Epidermal melanocyte (primary cell): ENCODE measurements at regions not wholly inside any gene's neighbourhood (a gene's known extent, or its start where the extent isn't known, plus 50 kb on each side); places are given as distances from the start of the nearest gene placed in this dataset.
"Not testable (repeated sequence)": the region's sequence is repeated elsewhere in the genome, so short reads cannot be mapped to it uniquely, and the experiment has no call there.

Experiments used
- DNase-seq: peaks from one replicate; pipeline ENCODE4 v3.0.0; 2011; ENCODE audit warnings: low spot score; ENCODE audit not compliant: insufficient read length

- no peak for DNase-seq
Observed at GRCh38 chr5:74534397-74535129, 106.0 kb downstream of the ENC1 start.

DNA sequence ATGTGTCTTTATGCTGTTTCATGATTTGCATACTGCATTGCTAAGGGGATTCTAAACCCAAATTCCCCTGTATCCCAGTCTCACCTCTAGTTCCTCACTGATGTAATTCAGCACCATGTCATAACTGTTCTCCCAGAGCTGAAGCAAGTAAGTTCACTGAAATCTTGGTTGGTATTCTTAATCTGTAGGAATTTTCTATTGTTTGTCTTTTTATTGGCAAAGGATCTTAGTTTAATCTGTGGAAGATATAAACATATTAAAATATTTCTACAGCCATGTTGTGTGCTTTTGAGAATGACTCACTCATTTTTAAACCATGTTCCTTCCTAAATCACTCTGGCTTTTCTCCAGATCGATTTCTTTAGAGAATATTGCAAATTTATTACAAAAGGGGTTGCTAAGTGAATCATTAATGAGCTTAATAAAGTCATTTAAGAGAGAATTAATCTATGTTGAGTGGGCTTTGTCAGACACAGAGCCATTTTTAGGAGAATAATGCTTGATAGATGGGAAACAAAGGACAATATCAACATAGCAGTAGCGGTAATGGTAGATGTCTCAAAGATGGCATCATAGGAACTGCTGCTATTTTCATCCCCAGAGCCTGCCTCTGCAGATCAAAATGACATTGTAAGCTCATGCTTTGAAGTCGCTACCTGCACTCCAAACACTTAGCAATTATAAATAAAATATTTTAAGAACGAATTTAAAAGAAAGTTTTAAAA is 110.0 kb downstream of the ENC1 start:
- no peak for DNase-seq

DNA sequence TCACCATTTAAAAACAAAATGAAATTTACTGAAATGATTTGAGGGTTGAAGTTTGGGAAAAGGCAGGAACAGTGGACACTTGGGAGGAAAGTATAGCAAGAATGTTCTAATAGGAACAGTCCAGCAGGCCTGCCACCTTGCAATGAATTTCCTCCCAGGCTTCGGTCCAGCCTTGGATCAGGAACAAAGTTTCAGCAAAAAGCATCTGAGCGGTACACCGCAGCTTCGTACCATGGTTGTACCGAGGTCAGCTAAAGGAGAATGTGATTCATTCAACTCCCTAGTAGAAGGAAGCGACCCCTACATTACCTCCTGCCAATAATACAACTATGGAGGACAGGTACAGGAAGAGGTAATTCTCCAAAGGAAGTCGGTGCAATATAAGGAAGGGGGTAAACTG is 111.4 kb downstream of the ENC1 start:
- DNase-seq, result no peak

DNA sequence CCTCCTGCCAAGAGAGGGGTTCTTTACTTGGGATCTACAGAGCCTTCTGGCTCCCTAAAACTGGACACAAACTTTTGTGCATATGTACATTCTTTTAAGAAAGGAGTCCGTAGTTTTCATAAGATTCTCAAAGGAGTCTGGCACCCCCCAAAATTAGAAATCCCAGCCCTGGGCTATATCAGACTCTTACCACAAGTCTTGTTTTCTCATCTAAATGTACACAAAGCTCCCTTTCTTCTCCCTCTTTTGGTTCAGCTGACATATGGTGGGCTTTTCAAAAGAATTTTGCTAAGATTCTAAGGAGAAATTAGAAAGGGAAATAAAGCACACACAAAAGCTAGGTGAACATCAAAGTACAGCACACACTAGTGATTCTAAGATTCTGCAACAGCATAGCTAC is 114.4 kb downstream of the ENC1 start:
- DNase-seq, result peak; percentile 58

- DNase-seq, result not testable (repeated sequence)
Observed at GRCh38 chr5:74524767-74525166, 115.8 kb downstream of the ENC1 start.

DNA sequence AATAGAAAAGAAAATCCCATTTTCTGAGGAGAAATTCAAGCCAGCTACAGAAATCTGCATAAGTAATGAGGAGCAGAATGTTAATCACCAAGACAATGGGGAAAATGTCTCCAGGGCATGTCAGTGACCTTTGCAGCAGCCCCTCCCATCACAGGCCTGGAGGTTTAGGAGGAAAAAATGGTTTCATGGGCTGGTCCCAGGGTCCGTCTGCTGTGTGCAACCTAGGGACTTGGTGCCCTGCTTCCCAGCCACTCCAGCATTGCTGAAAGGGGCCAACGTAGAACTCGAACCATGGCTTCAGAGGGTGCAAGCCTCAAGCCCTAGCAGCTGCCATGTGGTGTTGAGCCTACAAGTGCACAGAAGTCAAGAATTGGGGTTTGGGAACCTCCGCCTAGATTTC is 116.8 kb downstream of the ENC1 start:
- DNase-seq, result not testable (repeated sequence)

- not testable (repeated sequence) for DNase-seq
Observed at GRCh38 chr5:74522838-74523237, 117.7 kb downstream of the ENC1 start.

DNA sequence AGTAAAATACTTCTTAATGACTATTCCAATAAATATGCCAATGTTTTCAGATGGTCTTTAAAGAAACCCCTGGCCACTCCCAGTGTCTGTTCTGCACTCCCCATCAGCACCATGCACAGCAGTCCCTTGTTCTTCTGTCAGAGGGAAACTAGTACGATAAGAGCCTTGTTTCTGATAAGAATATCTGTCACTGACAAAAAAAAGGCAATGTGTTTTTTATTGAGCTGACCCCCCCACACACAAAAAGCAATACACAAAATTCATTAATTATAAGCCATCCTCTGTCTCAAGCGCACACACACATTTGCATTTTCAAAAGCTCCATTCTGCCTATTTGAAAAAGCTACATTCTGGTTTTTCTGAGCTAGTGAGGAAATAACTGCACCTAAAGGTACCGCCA is 119.1 kb downstream of the ENC1 start:
- no peak for DNase-seq

DNA sequence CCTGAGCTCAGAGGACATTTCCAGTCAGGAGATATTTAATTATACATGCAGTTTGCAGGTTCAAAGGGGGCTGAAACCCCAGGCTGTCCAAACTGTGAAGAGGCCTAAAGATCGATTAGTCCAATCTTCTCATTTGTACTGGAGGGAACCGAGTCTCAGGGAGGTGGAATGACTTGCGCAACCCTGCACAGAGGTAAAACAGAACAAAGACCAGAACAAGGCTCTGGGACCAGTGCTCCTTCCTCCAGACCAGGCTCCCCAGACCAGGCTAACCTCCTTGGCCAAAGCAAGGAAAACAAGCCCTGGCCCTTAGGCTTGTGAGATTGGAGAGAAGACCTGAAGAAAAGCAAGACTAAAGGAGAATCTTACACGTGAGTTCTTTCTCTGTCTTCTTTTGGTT is 120.8 kb downstream of the ENC1 start:
- no peak for DNase-seq

- DNase-seq, result no peak
Observed at GRCh38 chr5:74519161-74519571, 121.4 kb downstream of the ENC1 start.

DNA sequence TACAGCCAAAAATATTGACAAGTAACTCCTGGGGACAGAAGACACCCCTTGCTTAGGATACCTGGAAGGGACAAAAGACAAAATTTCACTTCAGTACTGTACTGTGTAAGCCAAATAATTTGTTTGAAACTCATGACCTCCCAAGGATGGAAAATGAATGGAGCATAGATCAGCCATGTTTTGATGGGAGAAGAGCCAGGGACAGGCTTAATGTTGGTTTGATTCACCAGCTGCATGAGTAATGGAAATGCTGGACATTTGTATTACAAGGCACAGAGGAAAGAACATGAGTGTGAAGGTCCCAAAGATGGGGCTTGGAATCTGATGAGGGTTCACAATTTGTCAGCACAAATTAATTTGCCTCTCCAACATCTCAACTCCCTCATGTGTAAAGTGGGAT is 122.8 kb downstream of the ENC1 start:
- no peak for DNase-seq

GRCh38 chr5:74516211-74516636 is 124.3 kb downstream of the ENC1 start:
- no peak for DNase-seq

DNA sequence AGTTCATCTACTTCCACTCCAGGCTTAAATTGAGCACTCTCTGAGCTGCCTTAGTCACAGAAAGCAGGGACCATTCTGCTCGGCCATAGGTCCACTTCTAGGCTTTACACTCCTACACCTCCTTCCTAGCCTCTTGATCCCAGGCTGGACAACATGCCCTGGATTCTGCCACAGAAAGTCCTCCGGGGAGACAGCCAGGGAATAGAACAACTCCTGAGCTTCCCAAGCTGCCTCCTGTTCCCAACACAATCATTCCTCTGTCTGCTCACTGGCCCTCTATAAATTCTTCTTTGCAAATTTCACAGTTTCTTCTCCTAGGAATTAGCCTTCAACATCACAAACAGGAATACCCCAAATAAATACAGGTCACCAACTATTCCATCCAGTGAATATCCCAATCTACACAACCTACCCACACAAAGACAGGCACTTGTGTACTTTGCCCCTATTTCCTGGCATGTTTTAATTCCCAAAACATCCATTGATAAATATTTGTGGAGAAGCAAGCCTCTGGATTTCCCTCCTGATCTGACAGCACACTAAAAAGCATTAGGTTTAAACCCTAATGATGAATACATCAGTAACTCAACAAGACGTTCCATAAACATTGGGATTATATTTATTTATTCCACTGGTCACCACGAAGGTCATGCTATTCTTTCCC is 125.5 kb downstream of the ENC1 start:
- DNase-seq, result no peak

DNA sequence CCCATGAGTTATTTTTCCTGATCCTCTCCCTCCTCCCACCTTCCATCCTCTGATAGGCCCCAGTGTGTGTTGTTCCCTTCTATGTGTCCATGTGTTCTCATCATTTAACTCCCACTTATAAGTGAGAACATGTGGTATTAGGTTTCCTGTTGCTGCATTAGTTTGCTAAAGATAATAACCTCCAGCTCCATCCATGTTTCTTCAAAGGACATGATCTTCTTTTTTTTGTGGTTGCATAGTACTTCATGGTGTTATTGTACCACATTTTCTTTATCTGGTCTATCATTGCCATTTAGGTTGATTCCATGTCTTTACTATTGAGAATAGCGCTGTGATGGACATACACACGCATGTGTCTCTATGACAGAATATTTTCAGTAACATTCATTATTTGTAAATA is 128.8 kb downstream of the ENC1 start:
- not testable (repeated sequence) for DNase-seq

- DNase-seq, result no peak
Observed at GRCh38 chr5:74510476-74511075, 130.0 kb downstream of the ENC1 start.

GRCh38 chr5:74507370-74508005 is 133.0 kb downstream of the ENC1 start:
- no peak for DNase-seq

- no peak for DNase-seq
Observed at GRCh38 chr5:74506119-74506518, 134.4 kb downstream of the ENC1 start.

DNA sequence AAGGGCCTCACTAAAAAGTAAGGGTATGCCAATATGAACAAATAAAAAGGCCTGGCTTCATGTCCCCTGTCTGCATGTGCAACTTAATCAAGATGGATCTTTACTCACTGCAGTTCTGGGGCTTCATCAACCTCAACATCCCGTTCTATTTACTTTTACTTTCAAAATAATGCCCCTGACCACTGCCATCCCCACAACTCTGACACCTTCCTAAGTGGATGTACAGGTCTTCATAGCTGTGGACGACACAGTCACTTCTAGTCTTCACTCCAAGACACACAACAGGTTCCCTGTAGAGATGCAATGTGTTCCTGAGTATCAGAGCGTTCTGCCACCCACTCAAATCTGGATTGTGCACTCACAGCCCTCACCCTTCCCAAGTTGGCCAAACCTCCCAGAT is 136.1 kb downstream of the ENC1 start:
- no peak for DNase-seq

DNA sequence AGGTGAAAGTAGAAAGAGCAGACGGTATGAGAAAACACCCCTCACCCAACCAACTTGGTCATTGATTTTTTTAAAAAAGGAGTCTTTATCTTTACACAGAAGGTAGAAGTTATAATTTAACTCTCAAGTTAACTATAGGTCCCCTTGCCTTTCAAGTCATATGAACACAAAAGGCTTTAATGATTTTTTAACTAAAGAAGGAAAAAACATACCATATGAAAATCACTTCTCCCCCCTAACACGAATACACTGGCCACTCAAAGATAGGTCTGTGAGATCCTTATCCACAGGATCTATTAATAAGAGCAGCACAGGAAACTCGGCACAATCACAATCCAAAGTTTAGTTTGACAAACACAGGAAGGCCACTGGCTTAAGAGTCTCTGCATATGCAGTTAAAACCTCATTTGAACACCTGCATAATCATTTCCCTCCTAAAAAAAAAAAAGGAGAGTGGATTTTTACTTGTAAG is 138.0 kb downstream of the ENC1 start:
- DNase-seq, result no peak

- no peak for DNase-seq
Observed at GRCh38 chr5:74501674-74502478, 138.7 kb downstream of the ENC1 start.
